Neural progenitor cell (in vitro differentiated cells): ENCODE measurements at regions not wholly inside any gene's neighbourhood (a gene's known extent, or its start where the extent isn't known, plus 50 kb on each side); places are given as distances from the start of the nearest gene placed in this dataset.

Source experiments
- DNase-seq: peaks from one replicate; pipeline ENCODE4 v3.0.0-alpha.2; 2016; ENCODE audit warnings: low spot score
- H2AFZ ChIP-seq: fragments of 200-600 bp; sonication (generic); replicated peaks from 2 replicates; pipeline ENCODE4 v1.6.1; 2016; ENCODE audit warnings: antibody characterized with exemption
- H3F3A ChIP-seq: fragments of 200-600 bp; sonication (generic); 2 replicates; pipeline ENCODE4 v1.6.1; 2016; ENCODE audit warnings: antibody characterized with exemption, low read depth
- H3K27ac ChIP-seq: fragments of 200-600 bp; sonication (generic); 2 replicates; pipeline ENCODE4 v1.5.1; 2016; ENCODE audit warnings: mild to moderate bottlenecking
- H3K27me3 ChIP-seq: fragments of 200-600 bp; sonication (generic); 2 replicates; pipeline ENCODE4 v1.6.1; 2016; ENCODE audit warnings: mild to moderate bottlenecking, moderate library complexity
- H3K36me3 ChIP-seq: fragments of 200-600 bp; sonication (generic); 2 replicates; pipeline ENCODE4 v1.5.1; 2016
- H3K4me1 ChIP-seq: fragments of 200-600 bp; sonication (generic); 2 replicates; pipeline ENCODE4 v1.6.1; 2016; ENCODE audit warnings: mixed run types
- H3K4me2 ChIP-seq: fragments of 200-600 bp; sonication (generic); 2 replicates; pipeline ENCODE4 v1.6.1; 2016
- H3K4me3 ChIP-seq: fragments of 200-600 bp; sonication (generic); 2 replicates; pipeline ENCODE4 v1.5.1; 2016
- H3K79me2 ChIP-seq: fragments of 200-600 bp; sonication (generic); 2 replicates; pipeline ENCODE4 v1.6.1; 2016; ENCODE audit warnings: low read depth
- H3K9ac ChIP-seq: fragments of 200-600 bp; sonication (generic); 2 replicates; pipeline ENCODE4 v1.6.1; 2016
- H3K9me3 ChIP-seq: fragments of 200-600 bp; sonication (generic); 2 replicates; pipeline ENCODE4 v1.5.1; 2016; ENCODE audit warnings: low read depth
- H4K20me1 ChIP-seq: fragments of 200-600 bp; sonication (generic); 2 replicates; pipeline ENCODE4 v1.6.1; 2016; ENCODE audit warnings: low read depth
- H3K27ac Mint-ChIP-seq: 3 replicates; pipeline ENCODE4 v1.8.0; 2021; ENCODE audit warnings: mixed read lengths
- H3K27me3 Mint-ChIP-seq: 2 replicates; pipeline ENCODE4 v1.8.0; 2022; ENCODE audit warnings: low read depth, mild to moderate bottlenecking, inconsistent platforms, moderate library complexity, mixed read lengths; ENCODE audit not compliant: insufficient read depth
- H3K36me3 Mint-ChIP-seq: 3 replicates; pipeline ENCODE4 v1.8.0; 2021; ENCODE audit warnings: mixed read lengths
- H3K4me1 Mint-ChIP-seq: 3 replicates; pipeline ENCODE4 v1.8.0; 2021; ENCODE audit warnings: mixed read lengths
- H3K4me3 Mint-ChIP-seq: 3 replicates; pipeline ENCODE4 v1.8.0; 2021; ENCODE audit warnings: mild to moderate bottlenecking, moderate library complexity, mixed read lengths
- H3K9me3 Mint-ChIP-seq: 3 replicates; pipeline ENCODE4 v1.8.0; 2020; ENCODE audit warnings: mixed read lengths
- EZH2 ChIP-seq: fragments of 200-600 bp; sonication (generic); IDR thresholded peaks from 2 replicates; pipeline ENCODE4 v1.6.1; 2017; ENCODE audit warnings: antibody characterized with exemption, mild to moderate bottlenecking, moderate library complexity
- EZH2phosphoT487 ChIP-seq: fragments of 200-600 bp; sonication (generic); IDR thresholded peaks from 2 replicates; pipeline ENCODE4 v1.6.1; 2017; ENCODE audit warnings: antibody characterized with exemption
- TF ChIP-seq, protein P1 (sequence below): fragments of 200-600 bp; sonication (generic); IDR thresholded peaks from 2 replicates; pipeline ENCODE4 v1.5.1; 2017; ENCODE audit warnings: antibody characterized with exemption, mild to moderate bottlenecking

DNA sequence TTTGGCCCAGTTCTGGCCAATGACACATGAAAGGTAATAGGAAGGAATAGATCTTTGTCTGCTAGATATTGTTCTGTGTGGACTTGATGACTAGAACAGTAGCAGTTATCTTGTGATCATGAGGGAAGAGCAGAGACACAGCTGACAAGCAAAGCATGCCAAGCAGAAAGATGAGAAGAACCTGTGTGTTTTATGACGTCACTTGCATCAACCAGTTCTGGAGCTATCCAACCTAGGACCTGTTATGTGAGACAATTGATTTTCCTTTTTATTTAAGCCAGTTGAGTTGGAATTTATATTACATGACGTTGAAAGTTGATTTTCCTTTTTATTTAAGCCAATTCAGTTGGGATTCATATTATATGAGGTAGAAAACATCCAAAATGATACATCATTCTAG, 143.2 kb downstream of the MCHR2 start:
- H3K9me3 ChIP-seq: no peaks in the 10 kb centered on the region
- H3K9me3 Mint-ChIP-seq: no peaks in the 10 kb centered on the region
- DNase-seq: no peak
- no peak overlapping the region for H2AFZ ChIP-seq
- no peaks in the 10 kb centered on the region for H3K36me3 Mint-ChIP-seq
- H3K4me1 Mint-ChIP-seq: no peaks in the 10 kb centered on the region
- H3K27ac ChIP-seq: no peak overlapping the region
- H3K27me3 ChIP-seq: peaks cover 4% of the 10 kb centered on the region
- no peaks in the 10 kb centered on the region for H3K4me1 ChIP-seq
- no peak overlapping the region for H3K27ac Mint-ChIP-seq
- no peaks in the 10 kb centered on the region for H4K20me1 ChIP-seq
- no peaks in the 10 kb centered on the region for H3K79me2 ChIP-seq
- no peak overlapping the region for H3K4me3 ChIP-seq
- no peak overlapping the region for H3K4me3 Mint-ChIP-seq
- H3K9ac ChIP-seq: no peak overlapping the region
- no peaks in the 10 kb centered on the region for H3K36me3 ChIP-seq
- H3F3A ChIP-seq: no peaks in the 10 kb centered on the region
- peaks cover 5% of the 10 kb centered on the region for H3K27me3 Mint-ChIP-seq
- no peak for TF ChIP-seq EZH2phosphoT487
- no peak for TF ChIP-seq EZH2
- TF ChIP-seq, protein P1, sequence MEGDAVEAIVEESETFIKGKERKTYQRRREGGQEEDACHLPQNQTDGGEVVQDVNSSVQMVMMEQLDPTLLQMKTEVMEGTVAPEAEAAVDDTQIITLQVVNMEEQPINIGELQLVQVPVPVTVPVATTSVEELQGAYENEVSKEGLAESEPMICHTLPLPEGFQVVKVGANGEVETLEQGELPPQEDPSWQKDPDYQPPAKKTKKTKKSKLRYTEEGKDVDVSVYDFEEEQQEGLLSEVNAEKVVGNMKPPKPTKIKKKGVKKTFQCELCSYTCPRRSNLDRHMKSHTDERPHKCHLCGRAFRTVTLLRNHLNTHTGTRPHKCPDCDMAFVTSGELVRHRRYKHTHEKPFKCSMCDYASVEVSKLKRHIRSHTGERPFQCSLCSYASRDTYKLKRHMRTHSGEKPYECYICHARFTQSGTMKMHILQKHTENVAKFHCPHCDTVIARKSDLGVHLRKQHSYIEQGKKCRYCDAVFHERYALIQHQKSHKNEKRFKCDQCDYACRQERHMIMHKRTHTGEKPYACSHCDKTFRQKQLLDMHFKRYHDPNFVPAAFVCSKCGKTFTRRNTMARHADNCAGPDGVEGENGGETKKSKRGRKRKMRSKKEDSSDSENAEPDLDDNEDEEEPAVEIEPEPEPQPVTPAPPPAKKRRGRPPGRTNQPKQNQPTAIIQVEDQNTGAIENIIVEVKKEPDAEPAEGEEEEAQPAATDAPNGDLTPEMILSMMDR: no peak
- H3K4me2 ChIP-seq: no peak overlapping the region

GRCh38 chr6:99852031-99852430, 142.0 kb downstream of the MCHR2 start:
- H3K36me3 Mint-ChIP-seq: no peaks in the 10 kb centered on the region

DNA sequence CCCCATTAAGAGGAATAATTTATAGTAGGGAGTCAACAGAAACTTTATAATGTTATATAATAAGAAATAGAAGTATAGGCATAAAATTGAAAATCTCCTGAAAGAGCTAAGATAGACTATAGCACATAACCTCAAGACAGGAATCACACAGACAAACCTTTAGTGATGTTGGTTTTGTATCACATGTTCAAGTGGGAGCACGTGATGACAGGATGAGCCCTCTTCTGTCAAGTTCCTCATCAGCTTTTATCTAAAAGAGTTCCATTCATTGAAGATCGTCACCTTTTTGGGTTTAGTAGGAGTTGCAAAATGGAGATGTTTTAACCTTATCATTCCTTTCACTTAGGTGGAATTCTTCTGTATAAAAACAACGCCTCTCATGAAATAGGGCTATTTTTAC, 127.0 kb downstream of the MCHR2 start:
- no peak for DNase-seq
- Histone ChIP-seq H3K4me2 (no peak overlapping the region), H3K9ac (no peak overlapping the region), H3K27ac (no peak overlapping the region), H3K4me3 (no peak overlapping the region), H4K20me1 (no peaks in the 10 kb centered on the region), H3K79me2 (no peaks in the 10 kb centered on the region), H2AFZ (no peak overlapping the region), H3F3A (no peaks in the 10 kb centered on the region), H3K27me3 (peaks cover 34% of the 10 kb centered on the region), H3K9me3 (no peaks in the 10 kb centered on the region), H3K36me3 (no peaks in the 10 kb centered on the region), H3K4me1 (no peaks in the 10 kb centered on the region)
- H3K27ac Mint-ChIP-seq: no peak overlapping the region
- no peak overlapping the region for H3K4me3 Mint-ChIP-seq
- TF ChIP-seq, protein P1: no peak
- TF ChIP-seq EZH2 (no peak), EZH2phosphoT487 (no peak)
- H3K27me3 Mint-ChIP-seq: peaks cover 2% of the 10 kb centered on the region
- no peaks in the 10 kb centered on the region for H3K9me3 Mint-ChIP-seq
- H3K36me3 Mint-ChIP-seq: no peaks in the 10 kb centered on the region
- no peaks in the 10 kb centered on the region for H3K4me1 Mint-ChIP-seq

More at GRCh38 chr6:99852031-99852430, 142.0 kb downstream of the MCHR2 start:
- Histone ChIP-seq H3K9ac (no peak overlapping the region), H3K4me3 (no peak overlapping the region), H3K4me1 (no peaks in the 10 kb centered on the region), H2AFZ (no peak overlapping the region), H3K27me3 (peaks cover 4% of the 10 kb centered on the region), H3F3A (no peaks in the 10 kb centered on the region), H3K27ac (no peak overlapping the region), H3K9me3 (no peaks in the 10 kb centered on the region), H4K20me1 (no peaks in the 10 kb centered on the region), H3K36me3 (no peaks in the 10 kb centered on the region), H3K4me2 (no peak overlapping the region), H3K79me2 (no peaks in the 10 kb centered on the region)
- no peak for DNase-seq
- Mint-ChIP-seq H3K27me3 (peaks cover 6% of the 10 kb centered on the region), H3K4me1 (no peaks in the 10 kb centered on the region), H3K9me3 (no peaks in the 10 kb centered on the region), H3K4me3 (no peak overlapping the region), H3K27ac (no peak overlapping the region)
- TF ChIP-seq, protein P1: no peak
- TF ChIP-seq EZH2phosphoT487 (no peak), EZH2 (no peak)
